ENCODE measurements at regions not wholly inside any gene's neighbourhood (a gene's known extent, or its start where the extent isn't known, plus 50 kb on each side); places are given as distances from the start of the nearest gene placed in this dataset.

- no peak for DNase-seq
Observed at GRCh38 chr3:177550667-177551066, 353.4 kb upstream of the TBL1XR1 start.

- DNase-seq, result no peak
Observed at GRCh38 chr3:177551431-177551836, 354.2 kb upstream of the TBL1XR1 start.

DNA sequence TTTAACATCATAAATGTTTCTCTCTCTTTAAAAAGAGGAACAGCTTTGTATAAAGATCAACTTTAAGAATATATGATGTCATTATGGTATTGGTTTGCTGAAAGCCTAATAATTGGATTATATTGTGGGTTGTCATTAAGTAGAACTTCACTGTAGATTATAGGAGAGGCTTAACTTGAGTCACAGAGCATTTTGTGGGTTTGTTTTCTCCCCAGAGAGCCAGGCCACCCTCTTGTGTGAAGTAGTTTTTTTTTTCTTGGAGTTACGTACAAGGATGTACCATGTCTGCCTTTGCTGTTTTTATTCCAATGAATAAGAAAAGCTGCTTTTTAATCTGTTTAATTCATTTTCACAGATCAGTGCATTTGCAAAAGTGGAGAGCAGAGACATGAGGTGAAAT is 354.8 kb upstream of the TBL1XR1 start:
- DNase-seq, result no peak

- DNase-seq, result no peak
Observed at GRCh38 chr3:177553012-177553411, 355.7 kb upstream of the TBL1XR1 start.

DNA sequence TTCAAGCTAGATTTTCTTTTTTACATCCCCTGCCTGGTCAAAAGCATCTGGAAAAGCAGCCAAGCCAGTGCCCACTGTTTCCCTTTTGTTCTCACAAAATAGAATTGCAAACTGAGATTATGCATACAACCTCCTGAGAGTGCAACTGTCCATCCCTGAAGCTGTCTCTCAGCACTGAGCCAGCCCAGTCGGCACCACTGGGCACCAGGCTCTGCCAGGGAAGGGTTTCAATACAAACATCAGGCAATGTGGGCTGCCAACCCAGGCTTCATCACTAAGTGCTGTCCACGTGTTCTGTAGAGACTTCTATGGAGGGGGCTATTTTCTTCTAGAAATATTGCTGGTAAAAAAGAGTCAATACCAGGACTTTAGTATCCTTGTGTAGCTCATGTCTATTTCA is 356.3 kb upstream of the TBL1XR1 start:
- DNase-seq, result no peak

DNA sequence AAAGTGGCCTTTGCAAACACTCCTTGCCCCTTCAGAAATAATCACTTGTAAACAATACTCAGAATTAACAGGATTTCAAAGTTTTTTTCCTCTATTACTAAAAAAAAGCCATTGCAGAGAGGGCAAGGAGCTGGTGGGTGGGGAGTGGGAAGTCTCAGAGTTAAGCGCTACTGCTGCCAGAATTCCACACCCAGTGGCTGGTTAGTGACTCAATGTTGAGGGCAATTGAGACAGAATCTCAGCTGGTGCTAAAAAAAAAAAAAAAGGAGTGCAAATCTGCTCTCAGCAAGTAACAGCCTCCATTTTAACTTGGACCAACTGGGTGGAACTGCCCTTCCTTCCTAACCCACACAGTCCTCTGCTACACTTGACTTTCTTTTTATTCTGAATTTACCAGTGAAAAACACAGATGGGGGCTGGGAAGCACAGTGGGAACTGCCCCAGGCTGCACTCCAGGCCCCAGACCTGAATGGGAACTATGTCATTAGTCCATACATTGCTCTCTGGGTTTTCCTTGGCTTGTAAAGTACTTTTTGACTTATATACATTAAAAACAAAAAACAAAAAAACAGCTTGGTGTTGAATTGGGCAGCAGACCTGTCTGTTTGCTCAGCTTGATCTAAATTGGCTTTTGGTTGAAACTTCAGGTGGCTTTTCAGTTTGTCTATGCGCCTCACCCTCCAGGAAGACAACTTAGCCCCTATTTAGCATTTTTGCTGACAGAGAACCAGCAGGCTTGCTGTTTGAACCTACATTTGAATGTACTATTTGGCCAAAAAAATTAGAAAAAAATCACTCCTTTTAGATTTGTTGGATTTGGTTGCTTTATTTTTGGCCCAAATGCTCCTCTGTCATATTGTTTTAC is 357.8 kb upstream of the TBL1XR1 start:
- DNase-seq, result no peak

- DNase-seq, result no peak
Observed at GRCh38 chr3:177557548-177557947, 360.3 kb upstream of the TBL1XR1 start.

GRCh38 chr3:177561365-177561764 is 364.1 kb upstream of the TBL1XR1 start:
- no peak for DNase-seq

GRCh38 chr3:177561769-177562392 is 364.6 kb upstream of the TBL1XR1 start:
- DNase-seq, result no peak

DNA sequence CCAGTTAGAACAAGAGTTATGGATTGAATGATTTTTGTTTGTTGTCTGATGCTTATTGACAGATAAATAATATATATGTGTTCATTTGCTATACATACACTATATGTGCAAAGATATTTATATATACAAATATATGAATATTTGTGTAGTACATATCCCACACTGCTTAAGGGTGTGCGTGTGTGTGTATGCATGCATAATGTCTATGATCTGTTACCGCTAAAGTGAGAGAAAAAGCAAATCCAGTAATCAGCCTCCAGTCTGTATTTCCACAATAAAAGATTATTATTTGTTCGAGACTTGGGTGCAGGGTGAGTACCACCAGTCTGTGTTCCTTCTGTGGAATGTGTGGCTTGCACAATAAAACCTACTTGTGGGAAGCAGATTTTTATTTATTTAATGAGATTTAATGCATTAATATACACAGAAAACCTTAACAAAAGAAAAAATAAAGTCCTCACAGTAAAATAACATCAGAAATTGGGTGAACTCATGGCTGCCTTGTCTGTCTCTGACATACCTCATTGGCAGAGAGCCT is 366.0 kb upstream of the TBL1XR1 start:
- DNase-seq, result no peak

GRCh38 chr3:177563792-177564191 is 366.5 kb upstream of the TBL1XR1 start:
- no peak for DNase-seq

DNA sequence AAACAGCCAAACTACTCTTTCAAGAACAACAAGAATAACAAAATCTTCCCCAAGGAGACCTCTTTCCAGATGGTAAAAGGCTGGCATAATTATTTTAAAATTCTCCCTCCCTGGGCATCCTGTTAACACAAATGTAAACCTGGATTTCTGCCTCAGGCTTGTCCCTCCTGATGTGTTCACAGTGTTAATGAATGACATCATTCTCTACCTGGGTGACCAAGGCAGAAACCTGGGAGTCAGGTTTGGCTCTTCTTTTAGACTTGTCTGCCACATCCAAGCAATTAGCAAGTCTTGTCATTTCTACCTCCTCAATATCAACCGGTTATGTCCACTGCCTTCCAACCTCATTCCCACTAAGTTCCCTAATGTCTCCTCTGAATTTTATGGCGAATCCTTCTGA is 368.7 kb upstream of the TBL1XR1 start:
- no peak for DNase-seq

DNA sequence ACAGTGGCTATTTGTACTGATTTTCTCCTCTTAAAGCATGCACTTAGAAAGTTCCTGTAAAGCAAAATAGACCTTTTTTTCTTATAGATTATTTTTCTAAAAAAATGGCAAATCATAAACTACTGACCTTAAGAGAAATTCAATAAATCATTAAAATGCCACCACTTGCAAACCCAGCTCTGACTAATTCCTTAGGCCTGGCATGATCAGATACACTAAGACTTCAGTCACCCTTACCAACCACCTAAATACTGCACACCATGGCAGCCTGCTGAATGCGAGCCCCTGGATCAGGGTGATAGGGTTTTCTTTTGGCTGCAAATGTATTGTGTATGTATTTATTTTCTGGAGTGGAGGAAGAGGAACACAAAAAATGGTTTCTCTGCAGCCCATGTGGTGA is 370.6 kb upstream of the TBL1XR1 start:
- DNase-seq, result no peak

GRCh38 chr3:177569193-177569592 is 371.9 kb upstream of the TBL1XR1 start:
- no peak for DNase-seq

- no peak for DNase-seq
Observed at GRCh38 chr3:177569875-177570657, 372.8 kb upstream of the TBL1XR1 start.

- no peak for DNase-seq
Observed at GRCh38 chr3:177571271-177571943, 374.1 kb upstream of the TBL1XR1 start.

GRCh38 chr3:177571944-177572315 is 374.6 kb upstream of the TBL1XR1 start:
- DNase-seq, result no peak

- DNase-seq, result no peak
Observed at GRCh38 chr3:177574222-177574856, 377.1 kb upstream of the TBL1XR1 start.

- no peak for DNase-seq
Observed at GRCh38 chr3:177576746-177577145, 379.5 kb upstream of the TBL1XR1 start.

- DNase-seq, result no peak
Observed at GRCh38 chr3:177578488-177578887, 381.2 kb upstream of the TBL1XR1 start.

- DNase-seq, result no peak
Observed at GRCh38 chr3:177579419-177579818, 382.1 kb upstream of the TBL1XR1 start.

DNA sequence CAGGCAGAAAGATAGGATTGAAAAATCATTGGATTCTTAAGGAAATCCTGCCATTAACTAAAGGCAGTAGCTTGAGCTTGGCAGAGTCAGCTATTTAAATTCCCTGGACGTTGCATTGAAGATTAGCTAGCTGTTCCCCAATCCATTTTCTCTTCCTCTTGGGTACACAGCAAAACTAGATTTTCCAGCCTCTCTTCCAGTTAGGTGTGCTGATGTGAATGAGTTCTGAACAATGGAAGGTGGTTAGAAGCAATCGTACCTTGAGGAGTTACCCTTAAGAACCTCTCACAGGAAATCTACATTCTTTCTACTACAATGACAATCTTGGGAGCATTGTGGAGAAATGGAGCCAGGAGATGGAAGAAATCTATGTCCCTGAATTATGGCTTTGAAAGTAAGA is 383.2 kb upstream of the TBL1XR1 start:
- DNase-seq, result no peak

Measured in activated CD4-positive, alpha-beta T cell treated with anti-CD3 and anti-CD28 coated beads, Interleukin-2, amount 50 U/mL, for 16 hours (primary cell).